Retina (tissue), 1 donor: ENCODE measurements at regions not wholly inside any gene's neighbourhood (a gene's known extent, or its start where the extent isn't known, plus 50 kb on each side); places are given as distances from the start of the nearest gene placed in this dataset.
A peak's percentile ranks its signal among the peaks of the same experiment; 100 is the strongest.
"Not testable (repeated sequence)": the region's sequence is repeated elsewhere in the genome, so short reads cannot be mapped to it uniquely, and the experiment has no call there.

Source experiments
- DNase-seq: peaks from one replicate; pipeline ENCODE4 v3.0.0-alpha.2; 2016

GRCh38 chr1:116265931-116266863 is 106.8 kb upstream of the ATP1A1 start:
- DNase-seq: no peak

- no peak for DNase-seq
These were observed 106.2 kb upstream of the ATP1A1 start for GRCh38 chr1:116266864-116267212.

DNA sequence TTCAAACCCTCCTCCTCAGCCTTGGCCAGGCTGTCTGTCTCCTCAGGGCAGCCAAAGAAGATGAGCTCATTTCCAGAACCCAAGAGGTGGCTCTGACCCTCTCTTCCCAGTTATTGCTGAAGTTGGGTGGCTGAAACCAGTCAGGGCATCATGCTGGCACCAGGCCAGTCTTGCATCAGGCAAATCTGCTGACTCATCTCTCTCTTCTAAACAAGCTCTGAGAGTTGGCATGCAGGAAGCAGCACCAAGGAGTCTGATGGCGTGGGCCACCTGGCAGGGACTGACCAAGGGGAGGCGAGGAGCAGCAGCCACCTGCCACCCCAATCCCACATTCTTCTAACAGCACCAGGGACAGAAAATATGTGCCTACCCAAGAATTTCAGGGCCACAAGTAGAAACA is 104.8 kb upstream of the ATP1A1 start:
- no peak for DNase-seq

DNA sequence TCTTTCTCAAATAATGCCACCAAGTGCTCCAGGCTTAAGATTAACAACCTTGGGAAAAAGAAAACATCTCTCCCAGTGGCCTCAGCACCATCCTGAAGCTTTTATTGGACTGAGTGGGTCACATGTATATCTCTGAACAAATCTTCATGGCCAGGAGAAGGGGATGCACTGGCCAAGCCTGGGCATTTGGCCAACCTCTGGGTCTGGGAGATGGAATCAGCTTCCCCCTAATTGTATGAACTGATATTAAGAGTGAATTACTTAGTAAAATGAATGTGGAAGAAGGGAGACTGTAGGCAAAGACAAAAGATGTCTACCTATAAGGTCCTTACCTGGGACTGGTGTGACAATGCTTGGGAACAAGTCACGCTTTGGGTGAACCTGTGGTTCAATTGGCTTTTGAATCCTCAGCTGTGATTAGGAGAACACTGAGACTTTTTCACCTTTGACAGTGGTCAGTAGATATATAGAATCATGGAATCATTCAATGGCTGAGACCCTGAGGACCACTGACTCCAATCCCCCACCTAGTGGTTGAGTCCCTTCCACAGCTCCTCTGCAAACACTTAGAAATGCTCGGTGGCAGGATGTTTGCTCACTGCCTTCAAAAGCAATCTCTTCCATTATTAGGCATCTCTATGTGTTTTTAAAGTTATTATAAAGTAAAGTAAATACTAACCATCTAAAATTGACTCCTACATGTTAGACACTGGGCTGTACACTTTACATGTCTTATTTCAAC is 102.6 kb upstream of the ATP1A1 start:
- DNase-seq: no peak

DNA sequence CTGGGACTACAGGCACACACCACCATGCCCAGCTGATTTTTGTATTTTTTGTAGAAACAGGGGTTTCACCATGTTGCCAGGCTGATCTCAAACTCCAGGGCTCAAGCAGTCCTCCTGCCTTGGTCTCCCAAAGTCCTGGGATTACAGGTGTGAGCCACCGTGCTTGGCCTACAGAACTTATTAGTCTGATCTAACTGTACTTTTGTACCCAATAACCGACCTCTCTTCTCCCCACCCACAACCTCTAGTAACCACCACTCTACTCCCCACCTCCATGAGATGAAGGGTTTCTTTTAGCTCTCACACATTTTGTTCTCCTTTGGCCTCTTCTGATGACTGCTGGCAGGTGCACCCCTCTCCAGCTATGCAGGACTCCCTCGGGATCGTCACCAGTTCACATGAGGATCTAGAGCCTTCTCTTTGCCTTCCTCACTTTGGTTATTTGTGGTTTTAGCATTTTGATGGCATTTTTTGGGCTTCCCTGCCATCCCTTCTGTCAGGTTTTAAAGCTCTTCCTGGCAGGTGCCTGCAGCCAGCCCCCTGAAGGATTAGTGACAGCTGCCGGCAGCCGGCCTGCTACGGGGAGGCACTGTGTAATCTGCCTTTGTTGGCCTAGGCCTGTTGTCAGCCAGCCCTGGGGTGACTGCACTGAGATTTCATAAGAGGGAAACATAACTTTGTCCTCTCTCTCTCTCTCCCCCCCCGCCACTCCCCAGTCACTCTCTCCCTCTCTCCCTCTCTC is 99.8 kb upstream of the ATP1A1 start:
- DNase-seq: peak; percentile 19

DNA sequence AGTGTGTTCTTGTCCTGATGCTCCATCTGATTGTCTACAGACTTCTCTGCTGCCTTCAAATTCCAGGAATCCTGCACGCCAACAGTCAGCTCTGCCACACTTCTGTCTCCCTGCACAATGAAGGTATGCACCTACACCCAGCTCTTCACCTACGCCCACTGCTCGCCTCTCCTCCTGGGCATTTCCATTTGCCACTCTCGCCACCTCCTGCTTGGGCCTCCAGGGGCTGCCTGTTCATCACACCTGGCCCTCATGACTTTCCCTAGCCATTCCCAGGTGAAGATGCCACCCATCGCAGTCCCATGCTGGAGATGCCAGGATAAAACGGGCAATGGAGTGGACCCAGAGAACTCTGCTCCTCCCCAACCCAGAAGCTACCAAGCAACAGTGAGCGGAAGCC is 96.5 kb upstream of the ATP1A1 start:
- no peak for DNase-seq

- DNase-seq: no peak
These were observed 95.1 kb upstream of the ATP1A1 start for GRCh38 chr1:116277840-116278540.

GRCh38 chr1:116278541-116278866 is 94.5 kb upstream of the ATP1A1 start:
- no peak for DNase-seq

DNA sequence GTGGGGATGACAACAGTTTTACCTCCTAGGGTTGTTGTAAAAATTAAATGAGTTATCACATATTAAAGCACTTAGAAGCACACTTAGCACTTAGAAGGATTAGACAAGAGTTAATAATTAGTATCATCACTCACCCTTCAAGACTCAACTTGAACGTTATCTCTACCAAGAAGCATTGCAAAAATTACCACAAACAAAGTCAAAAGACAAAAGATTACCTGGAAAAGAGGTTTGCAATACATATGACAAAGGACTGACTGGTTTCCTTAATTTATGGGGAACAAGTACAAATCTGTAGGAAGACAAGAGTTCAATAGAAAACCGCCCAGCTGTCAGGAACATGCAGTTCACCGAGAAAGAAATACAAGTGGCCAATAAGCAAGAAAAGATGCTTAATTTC is 93.3 kb upstream of the ATP1A1 start:
- no peak for DNase-seq

- peak; percentile 32 for DNase-seq
These were observed 88.1 kb upstream of the ATP1A1 start for GRCh38 chr1:116284819-116285390.

GRCh38 chr1:116286541-116286971 is 86.5 kb upstream of the ATP1A1 start:
- DNase-seq: peak; percentile 15

GRCh38 chr1:116287341-116288200 is 85.5 kb upstream of the ATP1A1 start:
- no peak for DNase-seq

- no peak for DNase-seq
These were observed 84.8 kb upstream of the ATP1A1 start for GRCh38 chr1:116288201-116288598.

GRCh38 chr1:116289193-116289592 is 83.9 kb upstream of the ATP1A1 start:
- DNase-seq: no peak

- no peak for DNase-seq
These were observed 82.8 kb upstream of the ATP1A1 start for GRCh38 chr1:116290085-116290705.

DNA sequence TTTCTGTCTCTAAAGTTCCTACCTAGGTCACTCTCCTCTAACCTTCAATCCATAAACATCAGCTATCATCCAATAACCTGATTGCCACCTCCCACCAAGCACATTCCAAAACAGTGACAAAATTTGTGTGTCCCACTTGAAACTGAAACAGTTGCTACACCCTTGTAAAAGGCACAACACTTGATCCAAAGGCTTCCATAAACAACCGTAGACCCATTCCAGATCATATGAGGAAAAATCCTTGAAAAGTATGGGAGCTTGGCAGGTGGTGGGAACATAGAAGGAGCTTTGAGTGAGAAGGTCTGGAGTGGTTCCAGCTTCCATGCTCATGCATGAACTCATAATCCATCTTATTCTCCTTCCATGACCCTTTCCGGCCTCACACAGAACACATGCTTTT is 82.0 kb upstream of the ATP1A1 start:
- no peak for DNase-seq

GRCh38 chr1:116292929-116293725 is 79.9 kb upstream of the ATP1A1 start:
- no peak for DNase-seq

DNA sequence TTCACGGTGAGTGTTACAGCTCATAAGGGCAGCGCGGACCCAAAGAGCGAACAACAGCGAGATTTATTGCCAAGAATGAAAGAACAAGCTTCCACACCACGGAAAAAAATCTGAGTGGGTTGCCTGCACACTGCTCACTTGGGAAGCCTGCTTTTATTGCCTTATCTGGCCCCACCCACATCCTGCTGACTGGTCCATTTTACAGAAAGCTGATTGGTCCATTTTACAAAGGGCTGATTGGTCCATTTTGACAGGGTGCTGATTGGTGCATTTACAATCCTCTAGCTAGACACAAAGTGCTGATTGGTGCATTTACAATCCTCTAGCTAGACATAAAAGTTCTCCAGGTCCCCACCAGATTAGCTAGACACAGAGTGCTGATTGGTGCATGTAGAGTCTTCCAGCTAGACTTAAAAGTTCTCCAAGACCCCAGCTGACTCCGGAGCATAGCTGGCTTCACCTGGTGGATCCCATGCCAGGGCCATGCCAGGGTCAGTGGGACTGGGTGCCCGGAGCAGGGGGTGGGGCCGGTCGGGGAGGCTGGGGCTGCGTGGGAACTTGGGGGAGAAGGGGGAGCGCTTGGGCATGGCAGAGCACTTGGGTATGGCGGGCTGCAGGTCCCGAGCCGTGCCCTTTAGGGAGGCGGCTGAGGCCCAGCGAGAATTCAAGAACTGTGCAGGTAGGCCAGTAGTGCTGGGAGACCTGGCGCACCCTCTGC is 75.4 kb upstream of the ATP1A1 start:
- DNase-seq: no peak

DNA sequence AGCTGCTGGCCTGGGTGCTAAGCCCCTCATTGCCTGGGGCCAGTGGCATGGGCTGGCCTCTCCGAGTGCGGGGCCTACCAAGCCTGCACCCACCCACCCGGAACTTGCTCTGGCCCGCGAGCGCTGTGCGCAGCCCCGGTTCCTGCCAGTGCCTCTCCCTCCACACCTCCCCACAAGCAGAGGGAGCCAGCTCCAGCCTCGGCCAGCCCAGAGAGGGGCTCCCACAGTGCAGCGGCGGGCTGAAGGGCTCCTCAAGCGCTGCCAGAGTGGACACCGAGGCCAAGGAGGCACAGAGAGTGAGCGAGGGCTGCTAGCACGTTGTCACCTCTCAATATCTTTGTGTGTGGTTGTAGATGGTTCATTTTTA is 74.8 kb upstream of the ATP1A1 start:
- not testable (repeated sequence) for DNase-seq

- DNase-seq: no peak
These were observed 74.3 kb upstream of the ATP1A1 start for GRCh38 chr1:116298746-116299145.
